Naive thymus-derived CD4-positive, alpha-beta T cell (primary cell): ENCODE measurements at regions not wholly inside any gene's neighbourhood (a gene's known extent, or its start where the extent isn't known, plus 50 kb on each side); places are given as distances from the start of the nearest gene placed in this dataset.

Source experiments
- ATAC-seq: fragments of 150-1000 bp; cut with Tn5 transposase; 2 replicates; pipeline ENCODE4 v1.10.0; 2021; ENCODE audit warnings: mild to moderate bottlenecking, moderate library complexity
- CTCF ChIA-PET: fragments of 350-600 bp; sonication (Branson Sonifier 250); formaldehyde crosslinking; loops from one replicate; lab custom pipeline; 2021; ENCODE audit warnings: antibody characterized with exemption; lab: Charles Lee
- POLR2A ChIA-PET: fragments of 350-600 bp; sonication (Branson Sonifier 250); formaldehyde crosslinking; loops from one replicate; lab custom pipeline; 2021; ENCODE audit warnings: antibody characterized with exemption, inconsistent platforms; lab: Charles Lee
- DNase-seq, 9 donors: peaks; one replicate each; pipeline versions ENCODE4 v3.0.0 to v3.0.0-alpha.2; 2020 to 2022; ENCODE audit warnings: mixed read lengths in 1 of 9
- H3K27ac ChIP-seq: one replicate; pipeline ENCODE4 v1.7.0; 2013; ENCODE audit warnings: mild to moderate bottlenecking, low read depth, low read length, moderate library complexity
- H3K27me3 ChIP-seq, 2 donors: one replicate each; pipeline ENCODE4 v1.7.0; 2013; ENCODE audit warnings: low read length in 2 of 2, mild to moderate bottlenecking in 2 of 2, moderate library complexity in 2 of 2; ENCODE audit not compliant: control insufficient read depth in 2 of 2, insufficient read depth in 2 of 2
- H3K36me3 ChIP-seq, 3 experiments: 1 replicate in 2 of 3; 2 replicates in 1 of 3; pipeline ENCODE4 v1.7.0; 2013; ENCODE audit warnings: low read length in 3 of 3, mild to moderate bottlenecking in 3 of 3, moderate library complexity in 1 of 3; ENCODE audit not compliant: insufficient read depth in 3 of 3, control insufficient read depth in 2 of 3
- H3K4me1 ChIP-seq, 2 donors: one replicate each; pipeline ENCODE4 v1.7.0; 2013; ENCODE audit warnings: low read length in 2 of 2, mild to moderate bottlenecking in 2 of 2, moderate library complexity in 1 of 2; ENCODE audit not compliant: control insufficient read depth in 2 of 2, insufficient read depth in 2 of 2
- H3K4me3 ChIP-seq: 2 replicates; pipeline ENCODE4 v1.7.0; 2013; ENCODE audit warnings: mild to moderate bottlenecking, low read length
- H3K9me3 ChIP-seq, 3 experiments: 1 replicate in 2 of 3; 2 replicates in 1 of 3; pipeline ENCODE4 v1.7.0; 2013; ENCODE audit warnings: low read length in 3 of 3; ENCODE audit not compliant: control insufficient read depth in 2 of 3
- H3K27ac Mint-ChIP-seq, 9 donors: one replicate each; pipeline ENCODE4 v1.8.0; 2020 to 2022; ENCODE audit warnings: mixed read lengths in 9 of 9, mild to moderate bottlenecking in 8 of 9, moderate library complexity in 5 of 9, inconsistent platforms in 2 of 9
- H3K27me3 Mint-ChIP-seq, 5 donors: one replicate each; pipeline ENCODE4 v1.8.0; 2021 to 2022; ENCODE audit warnings: mixed read lengths in 5 of 5, mild to moderate bottlenecking in 1 of 5
- H3K36me3 Mint-ChIP-seq, 5 donors: one replicate each; pipeline ENCODE4 v1.8.0; 2020 to 2022; ENCODE audit warnings: mixed read lengths in 5 of 5, mild to moderate bottlenecking in 3 of 5, inconsistent platforms in 1 of 5
- H3K4me1 Mint-ChIP-seq, 7 donors: one replicate each; pipeline ENCODE4 v1.8.0; 2020 to 2022; ENCODE audit warnings: mixed read lengths in 7 of 7, mild to moderate bottlenecking in 3 of 7, inconsistent platforms in 1 of 7
- H3K4me3 Mint-ChIP-seq, 10 donors: one replicate each; pipeline ENCODE4 v1.8.0; 2020 to 2022; ENCODE audit warnings: mild to moderate bottlenecking in 10 of 10, mixed read lengths in 10 of 10, moderate library complexity in 6 of 10, inconsistent platforms in 2 of 10
- H3K9me3 Mint-ChIP-seq, 11 donors: one replicate each; pipeline ENCODE4 v1.8.0; 2020 to 2022; ENCODE audit warnings: mixed read lengths in 11 of 11, mild to moderate bottlenecking in 4 of 11, inconsistent platforms in 1 of 11, moderate library complexity in 1 of 11
- intact Hi-C, 2 donors: fragments of 100-400 bp; cut with micrococcal nuclease; formaldehyde crosslinking; loops; one replicate each; pipeline ENCODE4 v1.15.1; 2023

DNA sequence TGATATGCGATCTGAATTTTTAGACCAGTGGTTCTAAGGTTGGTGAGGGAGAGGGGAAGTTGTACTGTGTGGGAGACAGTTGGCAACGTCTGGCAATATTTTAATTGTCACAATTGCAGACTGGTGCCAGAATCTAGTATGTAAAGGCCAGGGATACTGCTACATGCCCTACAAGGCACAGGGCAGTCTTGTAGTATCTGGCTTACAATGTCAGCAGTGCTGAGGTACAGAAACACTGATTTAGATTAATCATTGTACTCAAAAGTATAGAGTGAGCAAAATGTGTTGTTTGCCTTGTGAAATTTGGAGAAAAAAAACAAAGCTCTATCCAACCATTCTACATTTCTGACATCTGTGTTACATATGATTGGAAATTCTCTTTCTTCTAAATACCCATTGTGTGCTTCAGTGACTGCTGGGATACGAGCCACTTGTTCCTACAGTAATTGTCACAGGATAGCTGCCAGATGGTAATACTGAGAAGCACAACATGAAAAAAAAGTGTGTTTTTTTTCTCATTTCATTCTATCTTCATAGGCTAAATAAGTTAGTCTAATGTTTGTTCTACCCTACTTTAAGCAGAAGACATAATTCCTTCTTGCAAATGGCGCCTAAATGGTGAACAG, 526.7 kb upstream of the AGA start:
- H3K4me3 Mint-ChIP-seq, result no peak overlapping the region
- no peaks in the 10 kb centered on the region for H3K4me1 Mint-ChIP-seq
- H3K27ac Mint-ChIP-seq, result no peak overlapping the region
- no peaks in the 10 kb centered on the region for H3K9me3 ChIP-seq
- ChIA-PET POLR2A (no interaction called here), CTCF (no interaction called here)
- peaks cover 0 to 5% (median 0%) of the 10 kb centered on the region in 11 donors for H3K9me3 Mint-ChIP-seq
- no peak overlapping the region for H3K4me3 ChIP-seq
- H3K36me3 Mint-ChIP-seq, result no peaks in the 10 kb centered on the region
- no peaks in the 10 kb centered on the region for H3K4me1 ChIP-seq
- DNase-seq, result no peak
- ATAC-seq, result no peak
- no peak overlapping the region for H3K27ac ChIP-seq
- H3K27me3 Mint-ChIP-seq, result no peaks in the 10 kb centered on the region
- no peaks in the 10 kb centered on the region for H3K27me3 ChIP-seq
- no peaks in the 10 kb centered on the region for H3K36me3 ChIP-seq
- intact Hi-C loops, result no loop called here

DNA sequence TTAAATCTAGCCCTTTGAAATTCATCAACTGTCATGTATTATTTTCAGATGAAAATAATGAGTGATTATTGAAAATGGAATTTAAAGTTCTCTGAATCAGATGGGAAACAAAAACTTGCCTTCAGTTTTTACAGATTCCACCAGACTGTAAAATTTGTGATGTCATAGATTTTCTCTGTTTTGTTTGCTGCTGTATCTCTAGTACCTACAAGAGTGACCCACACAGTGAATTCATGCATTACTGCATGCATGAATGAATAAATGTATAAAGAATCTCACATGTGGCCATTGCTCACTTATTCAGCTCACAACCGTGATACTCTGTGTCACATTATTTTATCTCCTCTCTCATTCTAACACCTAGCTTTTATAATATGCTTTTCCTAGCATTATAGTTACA, 532.2 kb upstream of the AGA start:
- no peak for ATAC-seq
- no peak overlapping the region for H3K27ac Mint-ChIP-seq
- H3K4me1 ChIP-seq, result no peaks in the 10 kb centered on the region
- no peaks in the 10 kb centered on the region for H3K27me3 Mint-ChIP-seq
- no peak overlapping the region for H3K4me3 ChIP-seq
- intact Hi-C loops, result no loop called here
- CTCF ChIA-PET, result no interaction called here
- no peaks in the 10 kb centered on the region for H3K36me3 ChIP-seq
- no peak overlapping the region for H3K4me3 Mint-ChIP-seq
- no peaks in the 10 kb centered on the region for H3K27me3 ChIP-seq
- POLR2A ChIA-PET, result no interaction called here
- peaks cover 0 to 10% (median 0%) of the 10 kb centered on the region in 11 donors for H3K9me3 Mint-ChIP-seq
- H3K4me1 Mint-ChIP-seq, result no peaks in the 10 kb centered on the region
- H3K36me3 Mint-ChIP-seq, result no peaks in the 10 kb centered on the region
- H3K27ac ChIP-seq, result no peak overlapping the region
- DNase-seq, result no peak
- H3K9me3 ChIP-seq, result no peaks in the 10 kb centered on the region

DNA sequence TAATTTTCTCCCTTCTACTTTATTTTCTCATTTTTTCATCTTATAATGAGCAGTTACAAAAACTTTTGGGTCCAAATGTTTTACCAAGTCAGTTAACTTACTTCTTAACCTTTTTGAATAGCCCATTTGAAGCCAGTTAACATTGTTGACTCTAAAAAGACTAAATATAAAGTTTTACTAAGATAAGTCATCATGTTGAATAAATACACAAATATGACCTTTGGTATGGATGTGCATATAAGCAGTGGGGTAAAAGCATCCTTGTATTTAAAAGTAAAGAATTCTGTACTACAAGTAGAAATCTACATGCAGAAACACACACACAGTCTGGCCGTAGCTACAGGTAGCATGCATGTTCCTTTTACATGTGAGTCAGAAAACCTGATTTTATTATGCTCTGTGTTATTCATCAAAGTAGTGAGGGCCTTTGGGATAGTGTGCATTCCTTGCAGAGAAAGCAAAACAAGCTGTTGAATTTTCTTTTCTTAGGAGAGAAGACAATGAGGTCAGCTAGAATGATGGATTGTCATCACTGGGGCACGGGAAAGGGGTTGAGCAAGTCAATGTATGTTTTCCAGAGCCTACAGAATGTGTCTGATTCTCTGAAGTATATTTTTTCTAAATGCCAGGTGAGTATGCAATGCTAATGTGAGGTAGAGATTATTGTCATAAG, 533.2 kb upstream of the AGA start:
- H3K27me3 ChIP-seq, result no peaks in the 10 kb centered on the region
- Mint-ChIP-seq H3K27ac (no peak overlapping the region), H3K4me1 (no peaks in the 10 kb centered on the region), H3K27me3 (no peaks in the 10 kb centered on the region), H3K36me3 (no peaks in the 10 kb centered on the region), H3K4me3 (no peak overlapping the region), H3K9me3 (peaks cover 0 to 10% (median 0%) of the 10 kb centered on the region in 11 donors)
- H3K9me3 ChIP-seq, result no peaks in the 10 kb centered on the region
- H3K4me1 ChIP-seq, result no peaks in the 10 kb centered on the region
- intact Hi-C loops, result no loop called here
- no peak overlapping the region for H3K4me3 ChIP-seq
- POLR2A ChIA-PET, result no interaction called here
- ATAC-seq (no peak), DNase-seq (no peak)
- CTCF ChIA-PET, result no interaction called here
- H3K27ac ChIP-seq, result no peak overlapping the region
- H3K36me3 ChIP-seq, result no peaks in the 10 kb centered on the region

DNA sequence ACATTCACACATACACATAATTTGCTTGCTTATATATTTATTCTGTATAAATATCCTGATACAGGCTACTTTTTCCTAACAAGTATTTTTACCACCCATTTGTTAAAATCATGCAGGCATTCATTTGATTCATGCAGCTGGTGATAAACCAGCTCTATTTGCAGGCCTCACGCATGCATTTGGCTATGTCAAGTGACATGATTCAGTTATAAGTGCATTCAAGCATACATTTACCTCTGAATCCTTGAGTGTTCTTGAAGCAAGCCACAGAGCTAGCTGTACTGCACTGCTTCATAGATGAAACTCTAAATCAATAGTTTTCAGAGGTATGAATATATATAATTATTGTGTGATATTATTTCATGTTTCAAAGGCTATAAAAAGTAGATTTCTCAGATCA, 544.0 kb upstream of the AGA start:
- Mint-ChIP-seq H3K9me3 (peaks cover 0 to 6% (median 0%) of the 10 kb centered on the region in 11 donors), H3K4me3 (no peak overlapping the region), H3K4me1 (no peaks in the 10 kb centered on the region), H3K27me3 (no peaks in the 10 kb centered on the region), H3K36me3 (no peaks in the 10 kb centered on the region), H3K27ac (no peak overlapping the region)
- Histone ChIP-seq H3K9me3 (no peaks in the 10 kb centered on the region), H3K36me3 (no peaks in the 10 kb centered on the region), H3K4me1 (no peaks in the 10 kb centered on the region), H3K4me3 (no peak overlapping the region), H3K27ac (no peak overlapping the region), H3K27me3 (no peaks in the 10 kb centered on the region)
- ChIA-PET CTCF (no interaction called here), POLR2A (no interaction called here)
- intact Hi-C loops, result no loop called here
- DNase-seq (no peak), ATAC-seq (no peak)

DNA sequence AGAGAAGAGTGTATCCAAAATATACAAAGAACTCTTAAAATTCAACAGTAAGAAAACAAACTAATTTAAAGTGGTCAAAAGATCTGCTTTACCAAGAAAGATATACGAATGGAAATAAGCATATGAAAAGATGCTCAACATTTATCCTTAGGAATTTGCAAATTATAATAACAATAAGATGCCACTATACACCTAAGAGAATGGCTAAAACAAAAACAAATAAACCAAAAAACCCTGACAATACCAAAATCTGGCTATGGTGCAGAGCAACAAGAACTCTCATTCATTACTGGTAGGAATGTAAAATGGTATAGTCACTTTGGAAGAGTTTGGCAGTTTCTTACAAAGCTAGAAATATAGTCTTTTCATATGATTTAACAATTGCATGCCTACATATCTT, 545.7 kb upstream of the AGA start:
- intact Hi-C loops, result no loop called here
- DNase-seq (no peak), ATAC-seq (no peak)
- no peaks in the 10 kb centered on the region for H3K4me1 ChIP-seq
- Mint-ChIP-seq H3K4me1 (no peaks in the 10 kb centered on the region), H3K9me3 (peaks cover 0 to 6% (median 0%) of the 10 kb centered on the region in 11 donors), H3K27ac (no peak overlapping the region), H3K27me3 (no peaks in the 10 kb centered on the region), H3K4me3 (no peak overlapping the region), H3K36me3 (no peaks in the 10 kb centered on the region)
- POLR2A ChIA-PET, result no interaction called here
- no peaks in the 10 kb centered on the region for H3K36me3 ChIP-seq
- no peaks in the 10 kb centered on the region for H3K27me3 ChIP-seq
- no peak overlapping the region for H3K27ac ChIP-seq
- H3K4me3 ChIP-seq, result no peak overlapping the region
- CTCF ChIA-PET, result no interaction called here
- no peaks in the 10 kb centered on the region for H3K9me3 ChIP-seq

DNA sequence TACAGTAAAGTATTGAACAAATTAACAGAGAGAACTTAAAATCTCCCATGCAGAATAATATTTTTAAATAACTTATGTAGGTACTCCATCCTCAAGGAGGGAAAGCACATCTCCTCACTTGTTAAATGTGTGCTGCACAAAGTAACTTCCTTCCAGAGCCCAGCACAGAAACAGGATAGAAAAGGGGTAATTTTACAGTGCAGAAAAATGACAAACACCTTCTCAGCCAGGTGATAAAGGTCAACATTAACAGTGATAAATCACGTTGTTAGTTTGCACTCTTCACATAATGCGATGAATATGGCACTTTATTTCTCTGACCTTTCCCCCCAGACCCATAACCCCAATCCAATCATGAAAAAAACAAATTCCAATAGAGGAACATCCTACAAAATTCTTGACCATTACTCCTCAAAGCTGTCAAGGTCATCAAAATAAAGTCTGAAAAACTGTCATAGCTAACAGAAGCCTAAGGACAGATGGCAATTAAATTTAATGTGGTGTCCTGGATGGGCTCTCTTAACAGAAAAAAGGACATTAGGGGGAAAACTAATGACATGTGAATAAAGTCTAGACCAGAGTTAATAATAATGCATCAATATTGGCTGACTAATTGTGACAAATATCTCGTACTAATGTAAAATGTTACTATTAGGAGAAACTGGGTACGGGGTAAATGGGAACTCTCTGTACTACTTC, 547.4 kb upstream of the AGA start:
- H3K4me1 Mint-ChIP-seq, result no peaks in the 10 kb centered on the region
- H3K9me3 ChIP-seq, result no peaks in the 10 kb centered on the region
- peaks cover 0 to 6% (median 0%) of the 10 kb centered on the region in 11 donors for H3K9me3 Mint-ChIP-seq
- H3K4me3 Mint-ChIP-seq, result no peak overlapping the region
- no peak overlapping the region for H3K27ac ChIP-seq
- ATAC-seq (no peak), DNase-seq (no peak)
- intact Hi-C loops, result no loop called here
- no peaks in the 10 kb centered on the region for H3K27me3 Mint-ChIP-seq
- H3K36me3 ChIP-seq, result no peaks in the 10 kb centered on the region
- no peak overlapping the region for H3K27ac Mint-ChIP-seq
- H3K36me3 Mint-ChIP-seq, result no peaks in the 10 kb centered on the region
- H3K27me3 ChIP-seq, result no peaks in the 10 kb centered on the region
- no peak overlapping the region for H3K4me3 ChIP-seq
- H3K4me1 ChIP-seq, result no peaks in the 10 kb centered on the region
- ChIA-PET CTCF (no interaction called here), POLR2A (no interaction called here)
